ENCODE measurements at regions not wholly inside any gene's neighbourhood (a gene's known extent, or its start where the extent isn't known, plus 50 kb on each side); places are given as distances from the start of the nearest gene placed in this dataset.

- TF ChIP-seq TAF1 (IDR thresholded peaks at IDR 0.05; ENCODE audit: borderline replicate concordance, low read depth, low read length) (no peak), POLR2AphosphoS5 (IDR thresholded peaks at IDR 0.05; ENCODE audit: low read depth, low read length) (no peak), POLR2A (IDR thresholded peaks at IDR 0.05; ENCODE audit: low read depth, low read length) (no peak)
Observed at GRCh38 chr2:180732337-180732736, 248.1 kb upstream of the UBE2E3 start.
